ENCODE measurements at regions not wholly inside any gene's neighbourhood (a gene's known extent, or its start where the extent isn't known, plus 50 kb on each side); places are given as distances from the start of the nearest gene placed in this dataset.

- no peak for TF ChIP-seq POLR2A (IDR thresholded peaks at IDR 0.05)
- TF ChIP-seq CTCF (IDR thresholded peaks at IDR 0.05): no peak
- TF ChIP-seq EP300 (IDR thresholded peaks at IDR 0.05): no peak
Observed at GRCh38 chr2:7289697-7290096, 372.5 kb downstream of the RNF144A start.
